ENCODE measurements at regions not wholly inside any gene's neighbourhood (a gene's known extent, or its start where the extent isn't known, plus 50 kb on each side); places are given as distances from the start of the nearest gene placed in this dataset.
"Not testable (repeated sequence)": the region's sequence is repeated elsewhere in the genome, so short reads cannot be mapped to it uniquely, and the experiment has no call there.

GRCh38 chr12:58673021-58673420 lies 247.3 kb downstream of the LRIG3 start:
- no peak for DNase-seq

DNA sequence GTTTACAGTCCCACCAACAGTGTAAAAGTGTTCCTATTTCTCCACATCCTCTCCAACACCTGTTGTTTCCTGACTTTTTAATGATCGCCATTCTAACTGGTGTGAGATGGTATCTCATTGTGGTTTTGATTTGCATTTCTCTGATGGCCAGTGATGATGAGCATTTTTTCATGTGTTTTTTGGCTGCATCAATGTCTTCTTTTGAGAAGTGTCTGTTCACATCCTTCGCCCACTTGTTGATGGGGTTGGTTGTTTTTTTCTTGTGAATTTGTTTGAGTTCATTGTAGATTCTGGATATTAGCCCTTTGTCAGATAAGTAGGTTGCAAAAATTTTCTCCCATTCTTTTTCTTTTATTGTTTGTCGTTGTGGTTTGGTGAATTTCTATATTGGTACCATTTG lies 242.5 kb downstream of the LRIG3 start:
- DNase-seq: not testable (repeated sequence)

- DNase-seq: no peak
Observed at GRCh38 chr12:58678753-58679152, 241.6 kb downstream of the LRIG3 start.

DNA sequence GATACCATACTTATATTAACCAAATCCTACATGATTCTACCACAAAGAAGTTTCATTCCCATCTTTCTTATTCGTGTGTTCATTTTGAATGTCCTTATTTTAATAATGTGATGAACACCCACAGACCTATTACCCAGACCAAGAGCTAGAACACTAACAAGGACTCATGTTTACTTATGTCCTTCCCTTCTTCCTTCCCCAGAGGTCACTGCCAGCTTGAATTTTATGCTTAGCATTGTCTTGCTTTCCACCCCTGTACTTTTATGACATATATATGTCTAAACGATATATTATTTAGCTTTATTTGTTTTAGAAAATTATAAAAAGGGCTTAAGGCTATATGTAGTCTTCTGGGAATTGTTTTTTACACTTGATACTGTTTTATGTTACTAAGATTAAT lies 238.6 kb downstream of the LRIG3 start:
- no peak for DNase-seq

DNA sequence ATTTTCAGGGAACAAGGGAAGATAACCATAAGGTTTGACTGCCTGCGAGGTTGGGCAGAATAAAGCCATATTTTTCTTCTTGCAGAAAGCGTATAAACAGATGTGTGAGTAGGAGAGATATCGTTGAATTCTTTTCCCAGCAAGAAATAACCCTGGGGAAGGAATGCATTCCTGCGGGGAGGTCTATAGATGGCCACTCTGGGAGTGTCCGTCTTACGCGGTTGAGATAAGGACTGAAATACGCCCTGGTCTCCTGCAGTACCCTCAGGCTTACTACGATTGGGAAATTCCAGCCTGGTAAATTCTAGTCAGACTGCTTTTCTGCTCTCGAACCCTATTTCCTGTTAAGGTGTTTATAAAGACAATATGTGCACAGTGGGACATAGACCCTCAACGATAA lies 225.0 kb downstream of the LRIG3 start:
- no peak for DNase-seq

GRCh38 chr12:58701536-58701935 lies 218.8 kb downstream of the LRIG3 start:
- no peak for DNase-seq

GRCh38 chr12:58703866-58704265 lies 216.4 kb downstream of the LRIG3 start:
- DNase-seq: no peak

DNA sequence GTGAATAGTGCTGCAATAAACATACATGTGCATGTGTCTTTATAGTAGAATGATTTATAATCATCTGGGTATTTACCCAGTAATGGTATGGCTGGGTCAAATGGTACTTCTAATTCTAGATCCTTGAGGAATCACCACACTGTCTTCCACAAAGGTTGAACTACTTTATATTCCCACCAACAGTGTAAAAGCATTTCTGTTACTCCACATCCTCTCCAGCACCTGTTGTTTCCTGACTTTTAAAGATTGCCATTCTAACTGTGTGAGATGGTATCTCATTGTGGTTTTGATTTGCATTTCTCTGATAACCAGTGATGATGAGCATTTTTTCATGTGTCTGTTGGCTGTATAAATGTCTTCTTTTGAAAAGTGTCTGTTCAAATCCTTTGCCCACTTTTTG lies 215.5 kb downstream of the LRIG3 start:
- not testable (repeated sequence) for DNase-seq

DNA sequence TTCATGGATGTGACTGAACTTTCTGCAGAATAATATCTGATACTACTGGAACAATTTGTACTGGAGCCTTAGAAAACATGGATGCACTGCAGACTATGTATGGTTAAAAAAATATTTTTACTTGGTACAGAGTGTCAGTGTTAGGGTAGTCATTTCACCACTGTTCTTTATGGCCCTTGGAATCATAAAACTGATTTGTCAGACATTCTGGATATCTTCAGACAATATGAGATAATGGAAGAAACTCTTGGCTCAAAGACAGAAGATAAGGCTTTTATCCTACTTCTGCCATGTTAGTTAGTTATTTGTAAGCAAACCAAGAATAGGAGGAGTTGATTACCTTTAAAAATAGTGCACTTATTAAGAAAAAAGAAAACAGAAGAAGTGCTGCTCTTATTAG lies 209.4 kb downstream of the LRIG3 start:
- no peak for DNase-seq

DNA sequence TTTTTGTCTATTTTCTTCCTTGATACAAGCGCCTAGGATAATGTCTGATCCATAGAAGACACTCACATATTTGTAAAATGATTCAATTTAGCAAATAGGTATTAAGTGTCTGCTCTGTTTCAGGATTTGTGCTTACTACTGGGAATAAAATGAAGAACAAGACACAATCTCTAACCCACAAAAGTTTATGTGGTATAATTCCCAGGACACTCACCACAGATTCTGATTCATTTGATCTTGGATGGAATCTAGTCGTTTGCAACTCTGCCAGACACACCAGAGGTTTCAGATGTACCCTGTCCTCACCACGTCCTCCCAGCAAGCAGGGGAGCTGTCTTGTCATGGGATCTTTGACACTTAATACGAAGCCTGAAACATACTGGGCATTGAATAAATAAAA lies 208.3 kb downstream of the LRIG3 start:
- DNase-seq: no peak

GRCh38 chr12:58712976-58713375 lies 207.3 kb downstream of the LRIG3 start:
- DNase-seq: no peak

- DNase-seq: no peak
Observed at GRCh38 chr12:58719161-58719560, 201.1 kb downstream of the LRIG3 start.

GRCh38 chr12:58720421-58720820 lies 199.9 kb downstream of the LRIG3 start:
- no peak for DNase-seq

GRCh38 chr12:58725400-58726105 lies 194.8 kb downstream of the LRIG3 start:
- no peak for DNase-seq

DNA sequence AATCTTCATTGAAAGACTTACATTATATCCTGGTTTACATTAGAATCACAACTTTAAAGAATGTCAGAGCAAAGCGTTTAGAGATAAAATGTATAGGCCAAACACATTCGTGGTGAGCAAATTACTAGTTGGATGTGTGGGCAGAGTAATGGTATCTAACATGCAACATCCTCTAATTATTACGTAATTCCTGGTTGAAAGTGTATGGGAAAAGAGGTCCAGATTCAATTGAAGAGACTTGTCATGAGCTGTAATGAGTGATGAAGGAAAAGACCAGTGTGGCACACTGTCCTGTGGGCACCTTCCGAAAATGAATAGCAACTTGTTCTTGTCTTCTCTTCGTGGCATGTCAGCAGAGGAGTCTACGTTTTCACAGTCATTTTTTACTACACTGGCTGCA lies 192.8 kb downstream of the LRIG3 start:
- DNase-seq: no peak

DNA sequence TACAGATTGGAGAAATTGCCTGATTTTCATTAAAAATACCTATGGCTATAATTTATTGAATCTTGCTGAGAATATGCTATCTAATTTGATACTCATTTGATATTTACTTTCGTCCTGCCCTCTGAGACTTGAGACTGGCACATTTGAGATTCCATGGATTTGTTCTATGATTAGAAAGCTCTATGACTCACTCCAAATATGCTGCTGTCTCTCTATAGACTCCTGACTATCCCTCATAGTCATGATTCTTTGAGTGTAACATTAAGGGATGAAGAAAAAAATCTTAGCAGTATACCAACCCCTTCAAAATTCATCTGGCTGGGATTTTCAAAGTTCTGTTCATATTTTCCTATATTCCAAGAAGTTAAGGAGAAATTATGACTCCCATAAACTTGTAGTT lies 191.9 kb downstream of the LRIG3 start:
- DNase-seq: no peak

DNA sequence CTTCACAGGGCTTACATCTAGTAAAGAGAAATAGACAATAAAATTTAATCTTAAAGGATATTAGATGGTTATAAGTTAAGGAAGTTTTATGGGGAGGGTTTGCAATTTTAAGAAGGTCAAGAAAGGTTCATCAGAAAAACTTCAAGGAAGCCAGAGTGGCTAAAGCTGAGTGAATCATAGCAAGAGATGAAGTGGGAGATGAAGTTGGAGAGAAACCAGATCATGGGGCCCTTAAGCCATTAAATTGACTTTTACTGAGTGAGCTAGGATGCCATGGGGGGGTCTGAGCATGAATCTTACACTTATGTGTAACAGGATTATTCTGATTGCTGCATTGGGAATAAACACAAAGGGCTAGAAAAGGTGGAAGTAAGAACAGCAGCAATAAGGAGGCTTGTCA lies 189.2 kb downstream of the LRIG3 start:
- DNase-seq: no peak

DNA sequence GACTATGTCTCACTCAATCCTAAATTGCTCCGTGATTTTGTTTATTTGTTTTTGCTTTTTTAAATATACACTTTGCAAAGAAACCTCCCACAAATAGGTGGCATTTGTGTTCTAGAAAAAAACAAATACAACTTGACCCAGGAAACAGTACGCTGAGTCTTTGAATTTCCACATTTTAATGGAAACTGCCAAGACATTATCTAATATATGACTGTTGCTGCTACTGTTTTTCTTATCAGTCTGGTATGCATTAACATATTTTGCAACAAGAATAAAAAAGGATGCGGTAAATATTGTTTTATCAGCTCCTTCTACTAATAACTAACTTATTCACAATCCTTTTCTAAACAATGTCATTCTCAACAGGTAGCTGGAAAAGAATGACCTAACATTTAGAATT lies 187.4 kb downstream of the LRIG3 start:
- no peak for DNase-seq

- no peak for DNase-seq
Observed at GRCh38 chr12:58741226-58741625, 179.1 kb downstream of the LRIG3 start.

GRCh38 chr12:58745348-58746125 lies 174.8 kb downstream of the LRIG3 start:
- DNase-seq: no peak

DNA sequence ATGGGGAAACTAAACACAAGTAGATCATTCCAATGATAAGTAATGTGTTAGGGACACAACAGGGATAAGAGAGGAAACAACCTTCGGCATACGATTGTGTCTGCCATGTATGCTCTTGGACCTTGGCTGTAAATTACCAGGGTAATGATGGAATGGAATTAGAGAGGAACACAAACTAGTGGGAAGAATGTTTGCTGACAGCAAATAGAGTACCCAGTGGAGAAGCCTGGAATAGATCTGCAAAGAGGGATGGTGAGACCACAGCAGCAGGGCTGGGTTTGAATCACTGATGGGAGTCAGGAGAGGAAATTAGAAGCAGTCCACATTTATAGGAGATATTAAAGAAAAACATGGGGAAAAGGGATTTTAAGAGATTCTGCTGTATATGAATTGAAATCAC lies 172.8 kb downstream of the LRIG3 start:
- no peak for DNase-seq

GRCh38 chr12:58750484-58750883 lies 169.8 kb downstream of the LRIG3 start:
- no peak for DNase-seq

DNA sequence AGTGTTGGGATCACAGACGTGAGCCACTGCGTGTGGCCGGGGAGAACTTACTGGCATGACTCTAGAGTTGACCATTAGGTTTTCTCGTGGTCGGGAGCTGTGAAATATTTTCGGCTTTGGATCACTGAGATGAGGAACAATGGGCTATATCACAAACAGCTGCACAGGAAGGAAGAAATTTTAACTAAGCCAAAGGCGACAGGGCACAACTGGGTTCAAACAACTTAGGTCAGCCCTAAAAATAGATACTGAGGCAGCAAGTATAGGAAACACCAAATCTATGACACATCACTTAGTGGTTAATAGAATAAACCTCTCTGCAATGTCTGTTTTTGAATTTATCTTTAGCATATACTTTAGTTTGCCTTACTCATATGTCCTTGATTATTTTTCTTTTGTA lies 162.9 kb downstream of the LRIG3 start:
- no peak for DNase-seq

DNA sequence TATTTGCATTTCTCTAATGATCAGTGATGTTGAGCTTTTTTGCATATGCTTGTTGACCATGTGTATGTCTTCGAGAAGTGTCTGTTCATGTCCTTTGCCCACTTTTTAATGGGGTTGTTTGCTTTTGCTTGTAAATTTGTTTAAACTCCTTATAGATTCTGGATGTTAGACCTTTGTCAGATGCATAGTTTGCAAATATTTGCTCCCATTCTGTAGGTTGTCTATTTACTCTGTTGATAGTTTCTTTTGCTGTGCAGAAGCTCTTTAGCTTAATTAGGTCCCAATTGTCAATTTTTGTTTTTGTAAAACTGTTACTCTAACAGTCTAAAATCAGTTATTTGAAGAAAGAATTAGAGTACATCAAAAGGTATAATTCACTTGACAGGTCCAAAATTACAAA lies 160.6 kb downstream of the LRIG3 start:
- not testable (repeated sequence) for DNase-seq

DNA sequence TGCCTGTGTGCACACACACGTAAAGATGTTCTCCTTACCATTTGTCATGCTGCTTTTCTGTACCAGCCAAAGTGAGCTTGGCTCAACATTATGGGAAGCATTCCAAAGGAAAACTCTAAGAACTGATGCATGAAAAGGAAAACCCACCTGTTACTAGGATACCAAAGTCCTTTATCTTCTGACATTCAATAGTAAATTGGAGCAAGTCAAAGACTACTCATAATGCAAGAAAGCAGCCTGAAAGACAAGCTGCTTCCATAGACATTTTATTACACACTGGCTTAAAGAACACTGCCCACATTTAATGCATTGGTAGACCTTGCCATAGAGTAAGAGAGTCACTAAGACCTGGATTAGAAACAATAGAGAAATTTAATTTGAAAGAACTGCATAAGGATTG lies 159.0 kb downstream of the LRIG3 start:
- no peak for DNase-seq
